Psoas muscle (tissue), 7 donors: ENCODE measurements at regions not wholly inside any gene's neighbourhood (a gene's known extent, or its start where the extent isn't known, plus 50 kb on each side); places are given as distances from the start of the nearest gene placed in this dataset.

Source experiments
- ATAC-seq, 4 donors: fragments of 200-7000 bp; cut with Tn5 transposase; one replicate each; pipeline ENCODE4 v1.9.1; 2020; ENCODE audit warnings: moderate library complexity in 3 of 4, mild to moderate bottlenecking in 2 of 4
- DNase-seq, 2 donors: peaks; one replicate each; pipeline ENCODE4 v3.0.0-alpha.2; 2020
- H3K27ac ChIP-seq: fragments of 200-600 bp; one replicate; pipeline ENCODE4 v1.8.0; 2022
- H3K27me3 ChIP-seq, 3 donors: fragments of 200-600 bp in 1 of 3; one replicate each; pipeline versions ENCODE4 v1.6.1 to v1.8.0; 2013 to 2022; ENCODE audit warnings: low read length in 2 of 3, mild to moderate bottlenecking in 2 of 3, moderate library complexity in 1 of 3; ENCODE audit not compliant: insufficient read depth in 3 of 3
- H3K36me3 ChIP-seq, 2 donors: fragments of 200-600 bp in 1 of 2; one replicate each; pipeline versions ENCODE4 v1.6.1 to v1.8.0; 2013 to 2022; ENCODE audit warnings: low read depth in 1 of 2, mild to moderate bottlenecking in 1 of 2, moderate library complexity in 1 of 2; ENCODE audit not compliant: insufficient read depth in 1 of 2
- H3K4me1 ChIP-seq: fragments of 200-600 bp; one replicate; pipeline ENCODE4 v1.8.0; 2022
- H3K4me3 ChIP-seq: fragments of 200-600 bp; one replicate; pipeline ENCODE4 v1.8.0; 2022; ENCODE audit warnings: mild to moderate bottlenecking
- H3K9me3 ChIP-seq: fragments of 200-600 bp; one replicate; pipeline ENCODE4 v1.8.0; 2022
- WGBS, 3 donors: extraction: QIAGEN DNeasy Blood & Tissue Kit; methylation state at CpG; one replicate each; pipeline versions ENCODE4 v1.1.6 to v1.1.7; 2013; 5-methylcytosine and 5-hydroxymethylcytosine counted together
- intact Hi-C, 2 donors: fragments of 100-400 bp; cut with DNase I; formaldehyde crosslinking; loops; one replicate each; pipeline versions ENCODE4 v1.11.0 to v1.14.2; 2022
- TF ChIP-seq, protein P1 (sequence below): fragments of 200-600 bp; IDR thresholded peaks from one replicate; pipeline ENCODE4 v1.8.0; 2022; ENCODE audit warnings: antibody characterized with exemption
- donor health status: healthy with polysubstance abuse.
- donor health status: DM: no; HTN: no; CAD: no; lungs with moderate emphysema.
- donor health status: Bipolar disorder and iron deficiency.
- donor health status: healthy.
- donor health status: DM: yes; HTN: yes; CAD: no.
- donor health status: DM: no; HTN: no; CAD: no.
- donor health status: DM: yes; HTN: yes; CAD: no.

DNA sequence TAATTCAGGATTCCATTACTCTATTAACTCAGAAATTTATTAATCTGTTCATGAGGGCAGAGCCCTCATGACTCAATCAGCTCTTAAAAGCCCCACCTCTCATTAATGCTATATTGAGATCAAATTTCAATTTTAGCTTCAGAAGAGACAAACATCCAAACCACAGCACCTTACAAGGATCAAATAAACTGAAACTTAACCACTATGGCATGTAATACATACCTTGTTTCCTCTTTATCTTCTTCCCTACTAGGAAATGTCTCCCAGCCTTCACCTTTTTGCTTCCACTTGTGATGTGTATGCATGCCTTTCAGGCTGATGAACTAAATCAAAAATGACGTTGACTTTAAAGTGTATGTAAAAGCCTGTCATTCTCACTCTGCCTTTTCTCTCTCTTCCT lies 2121.3 kb downstream of the NCAM2 start:
- DNase-seq (no peak), ATAC-seq (no peak)
- no peaks in the 10 kb centered on the region for H3K27me3 ChIP-seq
- H3K36me3 ChIP-seq = no peaks in the 10 kb centered on the region
- 62 to 76% (median 71%) methylated on average over 1 of the region's 1 CpG for WGBS, 3 donors
- intact Hi-C loops = no loop called here
- TF ChIP-seq, protein P1, sequence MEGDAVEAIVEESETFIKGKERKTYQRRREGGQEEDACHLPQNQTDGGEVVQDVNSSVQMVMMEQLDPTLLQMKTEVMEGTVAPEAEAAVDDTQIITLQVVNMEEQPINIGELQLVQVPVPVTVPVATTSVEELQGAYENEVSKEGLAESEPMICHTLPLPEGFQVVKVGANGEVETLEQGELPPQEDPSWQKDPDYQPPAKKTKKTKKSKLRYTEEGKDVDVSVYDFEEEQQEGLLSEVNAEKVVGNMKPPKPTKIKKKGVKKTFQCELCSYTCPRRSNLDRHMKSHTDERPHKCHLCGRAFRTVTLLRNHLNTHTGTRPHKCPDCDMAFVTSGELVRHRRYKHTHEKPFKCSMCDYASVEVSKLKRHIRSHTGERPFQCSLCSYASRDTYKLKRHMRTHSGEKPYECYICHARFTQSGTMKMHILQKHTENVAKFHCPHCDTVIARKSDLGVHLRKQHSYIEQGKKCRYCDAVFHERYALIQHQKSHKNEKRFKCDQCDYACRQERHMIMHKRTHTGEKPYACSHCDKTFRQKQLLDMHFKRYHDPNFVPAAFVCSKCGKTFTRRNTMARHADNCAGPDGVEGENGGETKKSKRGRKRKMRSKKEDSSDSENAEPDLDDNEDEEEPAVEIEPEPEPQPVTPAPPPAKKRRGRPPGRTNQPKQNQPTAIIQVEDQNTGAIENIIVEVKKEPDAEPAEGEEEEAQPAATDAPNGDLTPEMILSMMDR = no peak
- H3K27ac ChIP-seq = no peak overlapping the region
- no peaks in the 10 kb centered on the region for H3K4me1 ChIP-seq
- H3K4me3 ChIP-seq = no peak overlapping the region
- no peaks in the 10 kb centered on the region for H3K9me3 ChIP-seq

GRCh38 chr21:23127973-23128372 lies 2129.8 kb downstream of the NCAM2 start:
- WGBS, 3 donors = 87% methylated on average over 8 of the region's 8 CpGs
- H3K27me3 ChIP-seq = no peaks in the 10 kb centered on the region
- H3K4me3 ChIP-seq = no peak overlapping the region
- DNase-seq = no peak
- ATAC-seq = no peak
- no peaks in the 10 kb centered on the region for H3K36me3 ChIP-seq
- H3K4me1 ChIP-seq = no peaks in the 10 kb centered on the region
- intact Hi-C loops = no loop called here
- H3K27ac ChIP-seq = no peak overlapping the region
- TF ChIP-seq, protein P1 = no peak
- no peaks in the 10 kb centered on the region for H3K9me3 ChIP-seq

DNA sequence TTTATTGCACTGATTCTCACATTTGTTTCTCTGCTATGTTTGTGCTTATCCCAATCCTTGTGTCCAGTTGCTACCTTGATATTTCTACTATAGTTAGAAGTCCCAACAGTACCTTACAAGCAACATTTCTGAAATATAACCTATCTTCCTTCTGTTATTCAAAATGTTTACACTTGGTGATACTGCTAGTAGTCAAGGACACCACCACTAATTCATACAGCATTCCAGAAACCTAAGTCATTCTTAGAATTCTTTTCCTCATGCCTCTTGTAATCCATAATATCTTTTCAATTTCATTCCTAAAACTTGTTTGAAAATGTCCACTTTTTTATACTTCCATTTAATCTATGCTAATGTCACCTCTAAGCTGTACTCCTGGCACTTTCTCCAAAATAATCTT lies 2132.1 kb downstream of the NCAM2 start:
- H3K4me3 ChIP-seq = no peak overlapping the region
- no peaks in the 10 kb centered on the region for H3K4me1 ChIP-seq
- H3K9me3 ChIP-seq = no peaks in the 10 kb centered on the region
- intact Hi-C loops = no loop called here
- no peak for DNase-seq
- no peaks in the 10 kb centered on the region for H3K36me3 ChIP-seq
- no peak overlapping the region for H3K27ac ChIP-seq
- H3K27me3 ChIP-seq = no peaks in the 10 kb centered on the region
- ATAC-seq = no peak
- TF ChIP-seq, protein P1 = no peak

DNA sequence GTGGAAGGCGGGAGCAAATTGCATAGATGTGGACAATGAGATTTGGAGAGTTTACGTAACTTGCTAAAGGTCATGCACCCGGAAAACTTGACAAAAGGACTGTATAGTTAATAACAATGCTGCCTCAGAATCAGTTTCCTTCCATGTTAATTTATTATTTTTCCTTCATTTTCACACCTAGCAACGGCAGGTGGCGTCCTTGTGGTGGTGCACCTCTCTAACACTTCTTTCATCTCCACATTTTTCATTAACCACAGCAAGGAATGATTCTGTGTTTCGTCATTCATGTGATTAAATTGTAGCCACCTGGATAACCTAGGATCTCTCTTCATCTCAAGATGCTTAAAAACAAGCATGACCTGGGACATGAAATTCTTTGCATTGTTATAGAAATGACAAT lies 2133.0 kb downstream of the NCAM2 start:
- no peak overlapping the region for H3K27ac ChIP-seq
- WGBS, 3 donors = 73 to 78% (median 78%) methylated on average over 6 of the region's 6 CpGs
- no peak overlapping the region for H3K4me3 ChIP-seq
- H3K4me1 ChIP-seq = no peaks in the 10 kb centered on the region
- no peaks in the 10 kb centered on the region for H3K36me3 ChIP-seq
- DNase-seq = no peak
- TF ChIP-seq, protein P1 = no peak
- H3K27me3 ChIP-seq = no peaks in the 10 kb centered on the region
- no peak for ATAC-seq
- H3K9me3 ChIP-seq = no peaks in the 10 kb centered on the region
- intact Hi-C loops = no loop called here

DNA sequence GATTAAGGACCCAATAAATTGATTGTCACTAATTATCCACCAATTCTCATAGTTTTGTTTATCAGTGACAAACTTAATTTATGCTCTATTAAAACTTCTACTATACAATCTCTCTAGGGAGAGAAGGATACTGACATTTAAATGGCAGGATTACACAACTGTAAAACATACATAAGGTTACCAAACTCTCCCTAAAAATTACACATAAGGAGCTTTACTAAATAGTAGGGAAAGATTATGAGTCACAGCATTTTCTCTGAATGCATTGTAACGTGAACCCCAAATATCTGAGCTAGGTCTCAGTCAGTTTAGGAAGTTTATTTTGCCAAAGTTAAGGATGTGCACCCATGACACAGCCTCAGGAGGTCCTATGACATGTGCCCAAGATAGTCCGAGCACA lies 2140.6 kb downstream of the NCAM2 start:
- DNase-seq = no peak
- Histone ChIP-seq H3K36me3 (no peaks in the 10 kb centered on the region), H3K27ac (no peak overlapping the region), H3K27me3 (no peaks in the 10 kb centered on the region), H3K9me3 (no peaks in the 10 kb centered on the region), H3K4me3 (no peak overlapping the region), H3K4me1 (no peaks in the 10 kb centered on the region)
- TF ChIP-seq, protein P1 = no peak
- intact Hi-C loops = no loop called here
- no peak for ATAC-seq
- 76 to 86% (median 80%) methylated on average over 2 of the region's 2 CpGs for WGBS, 3 donors
